22Rv1 (cell line): ENCODE measurements at regions not wholly inside any gene's neighbourhood (a gene's known extent, or its start where the extent isn't known, plus 50 kb on each side); places are given as distances from the start of the nearest gene placed in this dataset.

Source experiments
- CTCF ChIP-seq: fragments of 450-650 bp; IDR thresholded peaks from 2 replicates; pipeline ENCODE4 v1.5.1; 2017; ENCODE audit warnings: mild to moderate bottlenecking
- ZFX ChIP-seq: fragments of 450-650 bp; IDR thresholded peaks from 2 replicates; pipeline ENCODE4 v1.6.1; 2017; ENCODE audit warnings: antibody characterized with exemption, borderline replicate concordance

GRCh38 chrX:40279762-40280161, 182.0 kb upstream of the BCOR start:
- no peak for TF ChIP-seq CTCF
- no peak for TF ChIP-seq ZFX
